Peyer's patch (tissue), 4 donors: ENCODE measurements at regions not wholly inside any gene's neighbourhood (a gene's known extent, or its start where the extent isn't known, plus 50 kb on each side); places are given as distances from the start of the nearest gene placed in this dataset.

ENCODE experiments used
- CTCF ChIP-seq, 6 experiments: fragments of 450-650 bp in 4 of 6; fragments of 200-600 bp in 2 of 6; sonication (generic) in 1 of 6; IDR thresholded peaks; one replicate each; pipeline ENCODE4 v1.5.1; 2017 to 2019; ENCODE audit warnings: antibody characterized with exemption in 6 of 6, mild to moderate bottlenecking in 3 of 6, moderate library complexity in 1 of 6
- POLR2A ChIP-seq, 2 donors: fragments of 450-650 bp; IDR thresholded peaks; one replicate each; pipeline ENCODE4 v1.5.1; 2017; ENCODE audit warnings: antibody characterized with exemption in 2 of 2, mild to moderate bottlenecking in 2 of 2, moderate library complexity in 2 of 2

DNA sequence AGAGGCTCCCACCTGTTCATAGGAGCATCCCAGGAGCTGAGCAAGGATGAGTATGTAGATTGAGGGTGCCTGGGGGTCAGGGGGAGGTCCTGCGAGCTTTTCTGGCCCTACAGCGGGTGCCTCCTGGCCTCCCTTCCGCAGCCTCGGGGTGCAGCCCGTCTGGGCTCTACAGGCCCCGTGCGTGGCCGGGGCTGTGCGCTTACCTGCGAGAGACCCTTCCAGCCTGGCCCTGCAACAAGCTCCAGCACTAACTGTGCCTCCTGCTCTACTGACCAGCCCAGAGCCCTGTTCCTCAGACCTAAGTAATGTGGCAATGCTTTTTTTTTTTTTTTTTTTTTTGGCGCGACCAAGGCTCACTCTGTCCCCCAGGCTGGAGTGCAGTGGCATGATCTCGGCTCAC is 1129.1 kb downstream of the BRD1 start:
- no peak for TF ChIP-seq CTCF (IDR thresholded peaks at IDR 0.05)
- TF ChIP-seq POLR2A (IDR thresholded peaks at IDR 0.05) = no peak
